ENCODE measurements at regions not wholly inside any gene's neighbourhood (a gene's known extent, or its start where the extent isn't known, plus 50 kb on each side); places are given as distances from the start of the nearest gene placed in this dataset.

DNA sequence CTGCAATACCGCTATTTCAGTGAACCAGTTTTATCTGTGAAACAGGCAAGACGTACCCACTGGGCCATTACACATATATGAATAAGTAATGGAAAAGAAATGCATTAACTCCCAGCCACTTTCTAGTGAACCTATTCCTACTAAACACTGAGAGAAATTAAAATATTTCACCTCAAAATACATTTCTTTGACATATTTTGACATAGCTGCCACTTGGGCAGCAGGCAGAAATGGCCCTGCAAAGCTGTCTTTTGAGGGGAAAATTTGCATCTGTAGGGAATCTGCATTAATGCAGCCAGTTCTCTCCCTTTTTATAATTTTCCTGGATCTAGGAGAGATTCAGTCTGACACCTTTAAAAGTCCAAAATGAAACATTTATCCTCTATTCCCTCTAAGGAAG is 714.8 kb upstream of the POM121L12 start:
- TF ChIP-seq, protein P1, sequence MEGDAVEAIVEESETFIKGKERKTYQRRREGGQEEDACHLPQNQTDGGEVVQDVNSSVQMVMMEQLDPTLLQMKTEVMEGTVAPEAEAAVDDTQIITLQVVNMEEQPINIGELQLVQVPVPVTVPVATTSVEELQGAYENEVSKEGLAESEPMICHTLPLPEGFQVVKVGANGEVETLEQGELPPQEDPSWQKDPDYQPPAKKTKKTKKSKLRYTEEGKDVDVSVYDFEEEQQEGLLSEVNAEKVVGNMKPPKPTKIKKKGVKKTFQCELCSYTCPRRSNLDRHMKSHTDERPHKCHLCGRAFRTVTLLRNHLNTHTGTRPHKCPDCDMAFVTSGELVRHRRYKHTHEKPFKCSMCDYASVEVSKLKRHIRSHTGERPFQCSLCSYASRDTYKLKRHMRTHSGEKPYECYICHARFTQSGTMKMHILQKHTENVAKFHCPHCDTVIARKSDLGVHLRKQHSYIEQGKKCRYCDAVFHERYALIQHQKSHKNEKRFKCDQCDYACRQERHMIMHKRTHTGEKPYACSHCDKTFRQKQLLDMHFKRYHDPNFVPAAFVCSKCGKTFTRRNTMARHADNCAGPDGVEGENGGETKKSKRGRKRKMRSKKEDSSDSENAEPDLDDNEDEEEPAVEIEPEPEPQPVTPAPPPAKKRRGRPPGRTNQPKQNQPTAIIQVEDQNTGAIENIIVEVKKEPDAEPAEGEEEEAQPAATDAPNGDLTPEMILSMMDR (conservative IDR thresholded peaks at IDR 0.05 in 1 of 2, IDR thresholded peaks at IDR 0.05 in 1 of 2; ENCODE audit: extremely low read depth in 1 of 2, insufficient read depth in 1 of 2, low read depth in 1 of 2, low read length in 2 of 2), result no peak
- TF ChIP-seq EZH2 (IDR thresholded peaks at IDR 0.05; ENCODE audit: borderline replicate concordance, low read length), result no peak

All from mammary epithelial cell (primary cell).